Germinal center (tissue), 1 donor: ENCODE measurements at regions not wholly inside any gene's neighbourhood (a gene's known extent, or its start where the extent isn't known, plus 50 kb on each side); places are given as distances from the start of the nearest gene placed in this dataset.
"Not testable (repeated sequence)": the region's sequence is repeated elsewhere in the genome, so short reads cannot be mapped to it uniquely, and the experiment has no call there.

Experiments
- DNase-seq: peaks from one replicate; pipeline ENCODE4 v3.0.0; 2012; ENCODE audit warnings: mixed read lengths, low spot score

GRCh38 chr13:65497265-65497664, 1732.9 kb downstream of the PCDH9 start:
- DNase-seq: no peak

GRCh38 chr13:65490725-65491124, 1739.4 kb downstream of the PCDH9 start:
- not testable (repeated sequence) for DNase-seq

- no peak for DNase-seq
Observed at GRCh38 chr13:65488606-65489005, 1741.5 kb downstream of the PCDH9 start.

DNA sequence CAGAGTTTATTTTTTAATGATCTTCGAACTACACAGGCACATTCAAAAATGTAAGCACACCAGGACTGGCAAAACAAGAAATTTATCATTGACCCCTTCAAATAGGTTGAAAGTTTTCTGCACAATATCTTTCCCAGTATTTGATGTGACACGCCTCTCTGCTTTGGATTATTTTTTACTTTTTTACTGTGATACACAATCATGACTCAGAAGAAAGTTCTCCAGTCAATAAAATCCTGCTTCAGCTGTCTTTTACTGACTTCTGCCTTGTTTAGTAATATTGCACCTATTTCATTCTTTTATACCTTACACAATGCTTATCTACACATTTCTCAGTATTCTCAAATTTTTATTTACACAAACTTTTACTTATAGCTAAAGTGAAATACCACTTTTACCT, 1750.4 kb downstream of the PCDH9 start:
- no peak for DNase-seq

DNA sequence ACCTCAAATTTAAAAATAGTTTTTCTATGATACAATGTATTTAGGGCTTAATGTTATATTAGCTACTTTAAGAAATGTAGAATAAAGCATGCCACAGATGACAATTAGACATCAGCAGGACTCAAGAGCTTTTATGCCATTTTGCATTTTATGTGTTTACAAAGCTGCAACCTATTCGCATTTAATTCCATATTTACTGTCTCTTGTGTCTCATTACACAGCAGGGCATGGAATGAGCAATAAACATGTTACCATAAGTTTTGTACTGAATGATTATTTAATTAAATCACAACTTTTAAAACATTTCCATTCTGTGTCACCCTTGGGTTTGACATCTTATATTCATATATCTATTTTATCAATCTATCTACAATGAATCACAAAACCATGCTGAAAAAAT, 1756.9 kb downstream of the PCDH9 start:
- DNase-seq: no peak

- DNase-seq: no peak
Observed at GRCh38 chr13:65472336-65472735, 1757.8 kb downstream of the PCDH9 start.

- DNase-seq: no peak
Observed at GRCh38 chr13:65470781-65471180, 1759.4 kb downstream of the PCDH9 start.

- no peak for DNase-seq
Observed at GRCh38 chr13:65468628-65469027, 1761.5 kb downstream of the PCDH9 start.

DNA sequence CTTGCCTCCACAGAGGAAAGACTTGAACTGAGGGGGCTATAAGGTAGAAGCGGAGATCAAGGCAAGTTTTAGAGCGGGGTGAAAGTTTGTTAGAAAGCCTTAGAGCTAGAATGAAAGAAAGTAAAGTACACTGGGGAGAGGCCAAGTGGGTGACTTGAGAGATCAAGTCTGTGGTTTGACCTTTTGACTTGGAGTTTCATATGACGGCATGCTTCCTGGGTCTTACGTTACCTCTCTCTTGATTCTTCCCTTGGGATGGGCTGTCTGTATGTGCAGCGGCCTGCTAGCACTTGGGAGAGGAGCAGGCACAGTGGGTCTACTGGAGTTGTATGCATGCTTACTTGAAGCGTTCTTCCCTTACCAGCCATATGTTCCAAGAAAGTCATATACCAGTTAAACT, 1768.5 kb downstream of the PCDH9 start:
- DNase-seq: no peak

DNA sequence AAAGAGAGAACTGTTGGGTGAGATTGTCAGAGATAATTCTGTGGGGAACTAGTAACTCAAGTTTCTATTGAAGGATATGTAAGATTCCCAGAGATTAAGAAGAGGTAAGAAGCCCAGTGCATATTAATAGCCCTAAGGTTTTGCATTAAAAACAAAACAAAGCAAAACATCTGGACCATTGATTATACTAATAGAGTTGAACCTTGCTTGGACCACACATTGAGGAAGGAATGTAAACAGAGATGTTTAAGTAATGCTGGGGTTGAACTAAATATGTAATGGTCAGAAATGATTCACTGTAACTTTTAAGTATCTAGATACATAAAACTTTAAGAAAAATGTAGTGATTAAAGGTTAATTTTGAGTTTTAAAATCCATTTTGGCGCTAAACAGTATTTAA, 1770.0 kb downstream of the PCDH9 start:
- no peak for DNase-seq

GRCh38 chr13:65456150-65456912, 1773.8 kb downstream of the PCDH9 start:
- DNase-seq: no peak

DNA sequence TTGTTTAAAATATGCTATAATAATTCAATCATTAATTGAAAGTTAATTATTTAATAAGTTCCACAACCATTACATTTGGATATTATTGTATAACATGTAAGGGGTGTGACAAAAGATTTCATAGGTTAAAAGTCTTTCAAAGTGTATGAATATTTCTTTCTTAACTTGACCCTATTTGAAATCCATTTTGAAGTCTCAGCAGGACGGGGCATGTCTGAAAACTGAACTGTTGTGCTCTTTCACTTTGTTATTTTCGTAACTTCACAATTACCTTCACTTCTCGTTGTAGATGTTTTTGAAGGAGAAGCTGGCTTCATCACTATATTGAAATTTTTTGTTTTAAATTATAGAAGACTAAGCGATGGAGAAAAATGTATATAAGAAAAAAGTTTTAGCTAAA, 1775.7 kb downstream of the PCDH9 start:
- no peak for DNase-seq

GRCh38 chr13:65453982-65454381, 1776.2 kb downstream of the PCDH9 start:
- DNase-seq: no peak

- DNase-seq: no peak
Observed at GRCh38 chr13:65445340-65445739, 1784.8 kb downstream of the PCDH9 start.

- no peak for DNase-seq
Observed at GRCh38 chr13:65435590-65435989, 1794.5 kb downstream of the PCDH9 start.

DNA sequence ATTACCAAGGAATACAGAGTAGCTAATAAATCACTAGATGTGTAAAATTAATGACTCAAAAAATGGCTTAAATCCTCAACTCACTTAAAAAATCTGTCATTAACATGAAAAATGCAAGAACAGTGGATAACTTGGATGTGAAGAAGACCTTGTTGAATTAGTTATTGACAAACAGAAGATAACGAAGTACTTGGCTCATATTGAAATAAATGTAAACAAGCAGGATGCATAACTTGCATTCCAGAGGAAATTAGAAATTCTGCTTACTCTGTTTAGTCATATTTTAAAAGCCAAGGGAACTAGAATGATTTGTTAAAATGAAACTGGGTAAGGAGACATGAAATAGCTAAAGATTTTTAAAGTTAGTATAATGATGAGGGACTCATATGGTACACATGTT, 1812.2 kb downstream of the PCDH9 start:
- no peak for DNase-seq

DNA sequence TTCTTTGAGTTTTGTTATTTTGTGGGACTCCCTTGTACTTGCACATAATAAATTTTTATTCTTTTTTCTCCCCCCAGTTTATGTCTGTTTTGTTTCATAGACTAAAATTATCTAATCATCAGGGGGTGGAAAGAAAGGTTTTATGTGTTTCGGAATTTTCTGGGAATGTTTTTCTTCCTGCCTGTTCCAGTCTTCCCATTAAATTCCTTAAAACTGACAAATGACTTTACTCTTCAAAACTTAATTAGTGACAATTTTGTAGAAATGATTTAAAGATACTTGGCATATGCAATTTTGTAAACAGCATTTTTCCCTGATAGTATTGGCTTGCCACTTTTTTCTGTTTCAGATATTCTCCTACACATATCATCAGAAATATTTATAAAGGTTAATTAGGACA, 1813.4 kb downstream of the PCDH9 start:
- DNase-seq: no peak

DNA sequence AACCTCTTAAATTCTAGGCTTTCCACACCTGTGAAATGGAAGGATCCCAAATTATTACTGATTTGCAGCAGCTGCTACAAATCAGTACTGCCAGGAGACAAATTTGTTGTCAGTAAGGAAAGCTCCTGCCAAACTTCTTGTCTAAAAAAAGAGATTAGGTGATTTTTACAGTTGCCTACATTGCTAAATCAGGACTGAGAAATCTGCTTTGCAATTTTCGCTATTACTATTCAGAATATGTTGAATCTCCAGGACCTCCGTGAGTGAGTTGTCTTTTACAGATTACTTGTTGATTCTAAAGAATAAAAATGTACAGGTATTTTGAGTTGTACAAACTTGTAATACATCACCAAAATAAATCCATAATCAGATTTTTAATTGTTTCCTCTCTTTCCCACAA, 1815.9 kb downstream of the PCDH9 start:
- DNase-seq: no peak

DNA sequence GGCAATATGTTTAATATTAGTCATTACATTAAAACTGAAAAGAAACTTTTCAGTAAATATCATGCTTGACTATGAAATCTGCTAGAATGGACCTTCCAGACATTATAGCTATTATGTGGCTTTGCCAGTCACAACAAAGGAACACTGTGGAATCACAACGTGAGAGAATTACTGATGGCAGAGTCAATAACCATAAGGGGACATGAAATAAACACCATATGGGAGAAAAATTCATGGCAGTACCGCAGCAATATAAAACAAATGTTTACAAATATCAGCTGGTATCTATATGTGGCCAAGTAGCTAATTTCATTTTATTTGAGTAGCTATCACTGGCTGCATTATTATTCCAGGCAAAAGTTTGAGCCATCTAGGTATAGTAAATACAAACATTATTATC, 1818.6 kb downstream of the PCDH9 start:
- DNase-seq: no peak

GRCh38 chr13:65410791-65411190, 1819.3 kb downstream of the PCDH9 start:
- no peak for DNase-seq

- DNase-seq: no peak
Observed at GRCh38 chr13:65401315-65401714, 1828.8 kb downstream of the PCDH9 start.

DNA sequence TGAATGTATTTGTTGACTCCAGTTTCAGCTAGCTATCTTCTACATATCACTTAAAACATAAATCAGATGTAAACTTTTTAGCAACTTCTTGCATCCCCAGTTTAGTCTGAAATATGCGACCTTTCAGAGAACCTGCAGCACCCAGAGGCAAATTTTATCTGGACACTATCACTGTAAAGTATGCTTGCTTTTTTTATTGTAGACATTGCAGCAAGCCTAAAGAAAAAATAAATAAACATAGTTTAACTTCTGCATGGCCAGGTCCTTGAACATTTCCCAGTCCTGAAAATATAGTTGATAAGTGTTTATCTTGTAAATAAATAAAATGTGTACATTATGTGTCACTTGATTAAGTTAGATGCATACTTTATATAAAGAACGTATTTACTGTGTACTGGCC, 1829.4 kb downstream of the PCDH9 start:
- DNase-seq: no peak

DNA sequence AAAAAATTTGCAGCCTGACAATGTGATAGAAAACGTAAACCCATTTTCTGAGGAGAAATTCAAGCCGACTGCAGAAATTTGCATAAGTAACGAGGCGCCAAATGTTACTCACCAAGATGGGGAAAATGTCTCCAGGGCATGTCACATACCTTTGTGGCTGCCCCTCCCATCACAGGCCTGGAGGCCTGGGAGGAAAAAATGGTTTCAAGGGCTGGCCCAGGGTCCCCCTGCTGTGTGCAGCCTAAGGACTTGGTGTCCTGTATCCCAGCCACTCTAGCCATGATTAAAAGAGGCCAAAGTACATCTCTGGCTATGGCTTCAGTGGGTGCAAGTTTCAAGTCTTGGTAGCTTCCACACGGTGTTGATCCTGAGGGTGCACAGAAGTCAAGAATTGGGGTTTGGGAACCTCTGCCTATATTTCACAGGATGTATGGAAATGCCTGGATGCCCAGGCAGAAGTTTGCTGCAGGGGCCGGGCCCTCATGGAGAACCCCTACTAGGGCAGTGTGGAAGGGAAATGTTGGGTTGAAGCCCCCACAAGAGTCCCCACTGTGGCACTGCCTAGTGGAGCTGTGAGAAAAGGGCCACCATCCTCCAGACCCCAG, 1842.3 kb downstream of the PCDH9 start:
- DNase-seq: no peak

GRCh38 chr13:65378943-65379519, 1851.1 kb downstream of the PCDH9 start:
- DNase-seq: no peak
